HG03469 (cell line): ENCODE measurements at regions not wholly inside any gene's neighbourhood (a gene's known extent, or its start where the extent isn't known, plus 50 kb on each side); places are given as distances from the start of the nearest gene placed in this dataset.

Source experiments
- ATAC-seq: cut with Tn5 transposase; IDR thresholded peaks from one replicate; pipeline ENCODE4 v1.9.1; 2021; ENCODE audit warnings: mild to moderate bottlenecking, moderate library complexity, moderate number of reproducible peaks; ENCODE audit not compliant: unreplicated experiment

DNA sequence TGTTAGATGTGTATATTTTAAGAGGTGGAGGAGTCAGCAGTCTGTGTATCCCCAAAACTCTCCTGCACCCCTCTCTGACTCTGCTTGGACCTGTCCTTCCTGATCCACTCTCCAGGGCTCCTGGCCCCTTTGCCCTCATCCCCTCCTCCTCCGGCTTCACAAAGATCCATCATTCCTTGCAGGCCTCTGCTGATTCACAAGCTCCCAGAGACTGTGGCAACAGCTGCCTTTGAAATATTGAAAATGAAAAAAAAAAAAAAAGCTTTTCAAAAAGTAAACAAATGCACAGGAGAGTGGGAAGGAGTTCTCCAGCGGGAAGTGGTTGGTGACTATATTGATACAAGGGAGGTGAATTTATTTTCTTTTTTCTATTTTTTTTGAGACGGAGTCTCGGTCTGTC lies 330.2 kb upstream of the SULF2 start:
- no peak for ATAC-seq

DNA sequence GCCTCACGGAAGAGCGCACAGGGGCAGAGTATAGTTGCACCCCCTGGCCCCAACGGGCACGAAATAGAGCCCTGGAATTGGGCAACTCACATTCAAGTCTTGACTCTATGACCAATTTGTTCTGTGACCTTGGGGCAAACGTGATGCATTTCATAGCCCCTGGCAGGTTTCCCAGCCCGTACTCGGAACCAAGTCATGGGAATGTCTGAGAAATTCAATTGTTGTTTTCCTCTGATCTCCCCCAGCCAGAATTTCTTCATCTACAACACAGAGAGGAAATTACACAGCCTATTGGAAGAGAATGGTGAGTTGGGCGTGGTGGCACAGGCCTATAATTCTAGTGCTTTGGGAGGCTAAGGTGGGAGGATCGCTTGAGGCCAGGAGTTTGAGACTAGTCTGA lies 322.3 kb upstream of the SULF2 start:
- no peak for ATAC-seq

DNA sequence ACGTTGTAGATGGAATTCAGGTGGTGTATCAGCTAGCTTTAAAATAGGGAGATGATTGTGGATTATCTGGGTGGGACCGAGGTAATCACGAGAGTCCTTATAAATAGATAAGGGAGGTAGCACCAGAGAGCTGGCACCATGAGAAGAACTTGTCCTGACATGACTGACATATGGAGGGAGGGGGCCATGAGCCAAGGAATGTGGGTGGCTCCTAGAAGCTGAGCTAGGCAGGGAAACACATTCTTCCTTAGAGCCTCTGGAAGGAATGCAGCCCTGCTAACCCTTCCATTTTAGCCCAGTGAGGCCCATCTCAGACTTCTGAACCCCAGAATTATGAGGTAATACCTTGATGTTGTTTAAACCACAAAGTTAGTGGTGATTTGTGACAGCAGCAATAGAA lies 321.1 kb upstream of the SULF2 start:
- ATAC-seq, result no peak

DNA sequence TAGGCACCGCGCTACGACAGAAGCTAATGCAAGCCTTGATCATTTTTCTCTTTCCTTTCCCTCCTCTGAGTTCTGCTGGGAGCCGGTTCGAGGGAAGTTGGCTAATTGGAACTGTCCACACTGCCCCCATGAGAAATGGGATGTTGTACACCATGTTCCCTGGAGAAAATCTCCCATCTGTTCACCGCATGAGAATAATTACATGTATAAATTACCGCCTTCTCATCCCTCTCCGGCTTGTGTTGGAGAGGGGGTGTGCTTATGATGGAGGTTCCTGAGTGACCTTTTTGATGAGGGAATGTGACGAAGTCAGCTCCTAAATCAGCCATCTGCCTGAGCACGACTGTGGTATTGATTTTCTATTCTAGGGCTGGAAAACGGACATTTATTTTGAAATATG lies 320.2 kb upstream of the SULF2 start:
- ATAC-seq, result no peak

DNA sequence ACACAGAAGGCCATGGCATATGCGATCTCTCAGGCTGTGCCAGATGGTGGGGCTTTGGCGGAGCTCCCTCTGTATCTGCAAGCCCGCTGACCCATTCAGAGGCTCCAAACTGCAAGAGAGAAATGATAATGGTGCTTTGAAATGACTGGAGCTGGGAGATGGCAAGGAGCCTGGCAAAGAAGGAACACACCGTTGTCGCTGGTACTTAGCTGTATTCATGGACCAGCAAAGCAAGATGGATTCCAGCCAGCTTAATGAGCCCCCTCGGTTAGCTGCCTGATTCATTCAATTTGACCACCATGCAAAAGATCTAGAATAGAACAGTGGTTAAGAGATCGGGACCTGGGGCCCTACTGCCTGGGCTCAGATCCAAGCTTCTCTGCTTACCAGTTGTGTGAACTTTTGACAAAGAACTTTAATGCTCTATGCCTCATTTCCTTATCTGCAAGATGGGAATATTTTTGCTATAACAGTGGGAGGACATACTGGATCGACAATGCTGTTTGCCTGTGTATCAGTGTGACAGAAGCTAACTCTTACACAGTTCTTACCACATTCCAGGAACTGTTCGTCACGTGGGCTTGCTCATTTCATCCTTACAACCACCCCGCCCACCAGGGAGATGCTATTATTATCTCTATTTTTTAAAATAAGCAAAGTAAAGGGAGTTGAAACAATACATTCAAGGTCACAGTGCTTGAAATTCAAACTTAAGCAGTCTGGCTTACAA lies 317.8 kb upstream of the SULF2 start:
- no peak for ATAC-seq

DNA sequence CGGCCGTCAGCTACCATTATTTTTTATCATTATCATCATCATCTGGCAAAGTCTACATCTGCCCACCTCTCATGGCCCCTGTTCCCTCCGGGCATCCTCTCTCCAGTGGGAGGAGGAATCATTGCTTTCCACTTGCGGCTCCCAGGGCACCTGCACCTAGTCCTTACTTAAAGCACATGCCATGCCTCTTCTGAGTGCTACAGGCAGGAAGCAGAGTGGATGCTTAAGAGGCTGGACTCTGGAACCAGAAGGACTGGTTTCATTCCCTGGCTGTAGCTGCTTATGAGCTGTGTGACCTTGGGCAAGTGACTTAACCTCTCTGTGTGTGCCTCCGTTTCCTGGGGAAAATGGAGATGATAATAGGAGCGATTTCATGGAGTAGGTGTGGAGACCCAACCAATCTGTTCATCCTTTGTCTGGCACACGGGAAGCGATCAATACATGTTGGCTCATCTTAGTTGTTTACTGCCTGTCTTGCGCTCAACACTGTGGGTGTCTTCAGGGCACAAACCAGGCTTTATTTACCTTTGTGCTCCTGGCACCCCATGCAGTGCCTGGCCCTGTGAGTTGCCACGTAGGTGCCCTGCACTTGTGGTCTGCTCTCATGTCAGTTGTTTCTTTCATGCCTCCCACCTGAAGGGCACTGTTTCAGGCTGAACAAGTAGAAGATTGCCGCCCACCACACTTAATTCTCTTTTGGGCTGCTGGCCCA lies 317.0 kb upstream of the SULF2 start:
- ATAC-seq, result no peak

DNA sequence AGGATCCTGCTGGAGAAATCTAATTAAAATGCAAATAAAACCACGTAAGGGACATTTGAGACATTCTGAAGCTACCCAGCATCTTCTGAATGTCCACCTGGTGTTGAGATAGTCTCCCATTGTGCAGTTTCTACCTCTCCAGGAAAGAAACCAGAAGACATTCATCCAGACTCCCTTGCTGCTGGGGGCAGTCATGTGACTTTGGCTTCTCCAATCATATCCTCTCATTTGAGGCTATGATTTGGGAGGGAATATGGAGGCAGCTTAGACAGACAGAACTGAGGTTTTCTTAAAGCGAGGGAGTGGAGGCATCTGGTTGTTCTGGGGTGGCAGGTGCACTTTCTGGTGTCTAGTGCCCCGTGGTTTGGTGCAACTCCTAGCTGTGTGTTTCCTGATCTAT lies 315.2 kb upstream of the SULF2 start:
- no peak for ATAC-seq

DNA sequence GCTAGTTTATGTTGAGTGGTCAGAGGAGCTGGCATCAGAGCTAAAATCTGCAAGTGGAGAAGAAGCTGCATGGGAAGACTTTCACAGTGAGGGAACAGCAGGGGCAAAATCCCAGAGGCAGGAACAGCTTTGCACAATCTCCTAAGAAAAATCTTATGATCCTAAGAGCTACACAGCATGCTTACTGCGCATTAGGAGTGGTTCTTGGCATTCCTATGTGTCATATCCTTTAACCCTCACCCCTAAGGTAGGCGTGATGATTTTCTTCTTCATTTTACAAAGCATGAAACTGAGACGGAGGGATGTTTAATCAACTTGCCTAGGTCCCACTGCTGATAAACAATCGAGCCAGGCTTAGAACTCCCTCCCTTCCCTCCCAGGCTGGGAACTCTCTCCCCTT lies 313.6 kb upstream of the SULF2 start:
- no peak for ATAC-seq

DNA sequence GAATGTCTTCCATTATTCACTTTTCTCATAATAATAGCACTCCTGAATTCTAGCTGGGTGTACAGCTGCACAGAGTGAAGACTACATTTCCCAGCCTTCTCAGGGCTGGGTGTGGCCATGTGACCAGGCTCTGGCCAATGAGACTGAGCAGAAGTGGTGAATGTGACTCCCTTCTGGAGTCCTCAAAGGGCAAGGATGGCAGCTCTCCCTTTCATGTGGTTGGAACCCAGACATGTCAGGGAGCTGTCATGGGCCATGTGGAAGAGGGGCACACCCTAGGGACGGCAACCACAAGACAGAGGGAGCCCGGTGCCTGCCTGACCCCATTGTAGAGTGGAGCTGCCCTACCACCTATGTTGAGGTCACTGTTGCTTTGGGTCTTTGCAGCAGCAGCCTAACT lies 312.8 kb upstream of the SULF2 start:
- no peak for ATAC-seq

DNA sequence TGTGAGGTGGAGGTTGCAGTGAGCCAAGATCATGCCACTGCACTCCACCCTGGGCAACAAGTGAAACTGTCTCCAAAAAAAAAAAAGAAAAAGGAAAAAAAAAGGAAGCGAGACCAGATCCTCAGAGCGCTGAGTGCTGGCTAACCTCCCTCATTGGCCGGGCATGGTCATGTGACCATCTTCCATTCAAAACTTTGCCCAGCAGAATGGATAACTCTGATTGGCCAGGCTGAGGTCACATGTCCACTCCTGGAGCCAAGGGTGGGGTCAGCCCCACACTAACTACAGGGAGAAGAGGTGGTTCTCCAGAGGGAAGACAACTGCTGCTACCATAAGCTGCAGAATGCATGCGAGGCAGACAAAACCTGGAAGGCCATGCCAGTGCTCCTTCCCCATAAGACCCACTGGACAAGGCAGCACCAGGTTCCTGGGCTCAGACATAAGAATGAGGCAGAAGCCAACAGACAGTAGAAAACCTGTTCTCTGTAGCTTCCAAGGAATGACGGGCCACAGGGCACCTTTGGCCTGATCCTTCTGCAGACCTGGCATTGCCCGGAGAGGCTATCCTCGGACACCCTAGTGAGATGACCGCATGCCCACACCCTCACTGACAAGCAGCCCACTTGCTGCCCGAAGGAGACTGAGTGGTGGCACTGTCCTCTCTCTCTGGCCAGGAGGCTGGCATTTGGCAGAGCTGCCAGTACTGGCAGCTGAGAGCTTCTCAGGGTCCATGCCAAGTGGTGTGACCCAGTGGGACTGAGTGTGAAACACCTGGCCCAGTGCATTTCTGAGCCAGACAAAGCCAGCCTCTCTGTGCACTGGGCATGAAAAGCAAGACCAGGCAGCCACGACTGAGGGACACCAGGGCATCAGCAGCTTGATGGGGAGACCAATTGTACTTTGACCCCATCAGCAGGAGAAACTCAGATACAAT lies 311.9 kb upstream of the SULF2 start:
- ATAC-seq, result no peak

DNA sequence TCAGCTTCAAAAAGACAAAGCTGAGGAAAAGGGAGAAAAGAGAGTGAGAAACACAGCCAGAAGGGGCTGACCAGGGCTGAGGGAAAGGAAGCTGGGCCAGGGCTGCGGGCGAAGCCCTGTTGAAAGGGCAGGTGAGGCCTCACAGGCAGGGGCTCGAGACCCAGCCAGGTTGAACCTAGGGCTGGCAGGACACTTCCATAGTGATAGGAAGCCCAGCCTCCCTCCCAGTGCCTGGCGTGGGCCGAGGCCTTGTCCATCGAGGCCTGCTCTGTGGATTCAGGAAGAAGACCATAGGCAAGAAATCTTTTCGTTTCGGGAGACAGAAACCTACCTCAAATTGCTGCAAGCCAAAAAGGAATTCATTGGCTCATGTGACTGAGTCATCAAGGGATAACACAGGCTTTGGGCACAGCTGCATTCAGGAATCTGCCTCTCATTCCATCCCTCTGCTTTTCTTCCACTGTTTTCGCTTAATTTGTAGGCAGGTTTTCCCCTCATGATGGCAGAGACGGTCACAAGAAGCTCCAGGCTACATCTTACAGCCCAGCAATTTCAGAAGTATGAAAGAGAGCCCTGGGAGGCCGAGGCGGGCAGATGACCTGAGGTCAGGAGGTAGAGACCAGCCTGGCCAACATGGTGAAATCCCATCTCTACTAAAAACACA lies 311.1 kb upstream of the SULF2 start:
- ATAC-seq, result no peak

DNA sequence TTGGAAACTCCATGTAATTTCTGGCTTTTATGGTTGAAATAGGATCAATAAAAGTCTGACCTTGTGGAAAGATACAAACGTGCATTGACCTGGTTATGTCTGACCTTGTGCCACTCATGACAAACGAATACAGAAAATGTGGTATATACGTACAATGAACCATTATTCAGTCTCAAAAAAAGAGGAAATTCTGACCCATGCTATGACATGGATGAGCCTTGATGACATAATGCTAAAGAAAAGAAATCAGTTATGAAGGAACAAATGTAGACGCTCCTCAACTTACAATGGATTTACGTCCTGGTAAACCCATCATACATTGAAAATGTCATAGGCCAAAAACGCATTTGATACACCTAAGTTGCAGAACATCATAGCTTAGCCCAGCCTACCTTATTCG lies 309.7 kb upstream of the SULF2 start:
- ATAC-seq, result no peak

DNA sequence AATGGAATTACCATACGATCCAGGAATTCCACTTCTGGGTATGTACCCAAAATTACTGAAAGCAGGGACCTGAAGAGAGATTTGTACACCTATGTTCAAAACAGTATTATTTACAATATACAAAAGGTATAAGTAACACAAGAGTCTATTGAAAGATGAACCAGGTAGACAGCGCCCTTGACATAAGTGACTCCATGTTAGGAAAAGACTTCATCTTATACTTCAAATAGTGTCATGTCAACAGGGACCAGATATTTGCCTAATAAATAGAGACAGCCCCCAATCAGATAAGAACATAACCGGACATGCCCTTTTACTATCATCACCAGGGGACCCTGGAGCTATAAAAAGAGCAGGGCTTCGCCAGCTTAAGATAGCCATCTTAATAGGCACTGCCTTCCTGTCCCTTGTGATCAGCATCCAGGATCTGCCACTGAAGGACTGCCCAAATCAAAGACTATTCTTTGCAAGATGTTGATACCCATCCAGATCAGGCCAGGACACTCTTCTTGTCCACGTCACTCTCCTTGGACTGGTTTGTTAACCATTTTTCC lies 309.0 kb upstream of the SULF2 start:
- no peak for ATAC-seq

DNA sequence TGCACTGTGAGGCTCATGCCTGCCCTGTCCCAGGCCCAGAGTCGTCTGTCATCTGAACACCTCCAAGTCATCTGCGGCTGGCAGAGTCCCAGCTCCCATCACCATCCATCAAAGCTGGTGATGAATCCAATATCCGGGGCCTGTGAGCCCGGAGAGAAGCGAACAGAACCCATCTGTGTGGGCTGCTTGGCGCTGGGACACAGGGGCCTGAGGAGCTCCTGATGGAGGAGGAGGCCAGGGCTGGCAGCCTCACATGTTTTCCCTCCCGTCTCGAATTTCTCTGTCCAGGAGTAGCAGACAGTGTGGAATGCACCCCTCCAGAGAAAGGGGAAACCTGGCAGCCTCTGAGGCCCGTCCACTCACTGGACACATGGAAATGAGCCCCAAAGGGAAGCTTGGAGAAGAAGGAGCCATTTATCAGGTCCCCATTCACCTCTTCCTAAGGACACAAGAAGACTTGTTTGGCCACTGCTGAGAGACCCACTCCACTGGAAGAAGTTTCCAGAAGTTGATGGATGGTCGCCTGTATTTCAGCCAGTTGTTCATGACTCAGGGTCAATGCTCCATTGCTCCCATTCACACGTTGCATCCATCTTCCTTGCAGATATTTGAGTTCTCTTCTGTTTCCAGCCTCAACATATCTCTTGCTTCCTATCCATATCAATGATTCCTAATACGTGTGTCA lies 307.5 kb upstream of the SULF2 start:
- no peak for ATAC-seq

DNA sequence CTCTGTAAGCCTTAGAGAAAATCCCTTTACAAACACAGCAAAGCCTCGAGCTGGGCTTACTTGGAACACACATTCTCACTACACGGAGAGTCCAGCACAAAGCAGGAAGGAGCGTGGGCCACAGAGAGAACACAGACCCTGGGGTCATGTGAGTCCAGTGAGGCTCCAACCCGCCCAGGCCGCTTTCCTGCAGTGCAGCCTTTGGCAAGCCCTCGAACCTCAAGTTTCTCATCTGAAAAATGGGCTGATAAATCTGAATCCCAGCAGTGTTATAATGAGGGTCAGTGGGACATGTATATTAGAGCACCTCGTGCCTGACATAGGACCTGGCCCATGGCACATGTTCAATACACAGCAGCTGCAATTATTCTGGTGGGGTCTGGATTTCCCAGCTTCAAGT lies 305.5 kb upstream of the SULF2 start:
- no peak for ATAC-seq

DNA sequence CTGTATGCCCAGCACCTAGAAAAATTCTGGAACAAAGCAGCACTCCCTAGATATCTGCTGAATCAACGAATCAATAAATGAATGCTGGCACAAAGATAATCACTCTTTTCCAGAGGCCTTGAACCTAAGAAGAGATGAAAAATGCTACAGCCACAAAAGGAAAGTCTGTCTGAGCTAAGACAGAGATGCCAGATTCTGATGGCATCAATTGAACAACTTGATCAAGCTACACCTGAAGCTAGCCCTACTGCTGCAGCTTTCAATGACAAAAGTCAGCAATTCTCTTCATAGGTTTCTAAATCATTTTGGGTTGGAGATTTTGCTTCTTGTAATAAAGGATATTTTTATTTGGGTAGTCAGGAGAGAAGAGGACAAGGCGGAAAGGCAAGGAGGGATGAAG lies 305.0 kb upstream of the SULF2 start:
- ATAC-seq, result no peak

DNA sequence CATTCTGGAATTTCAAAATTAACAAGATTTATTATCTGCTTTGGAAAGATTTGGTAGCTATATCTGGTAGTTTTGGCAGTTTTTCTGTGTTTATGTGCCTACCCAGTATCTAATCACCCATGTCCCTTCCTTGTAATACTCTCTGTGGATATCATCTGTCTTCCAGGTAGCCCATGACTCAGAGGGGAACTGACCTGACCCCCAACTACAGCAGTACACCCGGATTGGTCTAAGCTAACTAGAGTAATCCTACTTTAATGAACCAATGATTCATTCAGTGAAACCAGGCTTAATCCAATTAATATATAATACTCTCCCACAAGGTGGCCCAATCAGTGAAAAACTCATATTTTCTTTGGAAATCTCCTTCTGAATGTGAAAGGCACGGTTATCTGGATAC lies 295.3 kb upstream of the SULF2 start:
- no peak for ATAC-seq

DNA sequence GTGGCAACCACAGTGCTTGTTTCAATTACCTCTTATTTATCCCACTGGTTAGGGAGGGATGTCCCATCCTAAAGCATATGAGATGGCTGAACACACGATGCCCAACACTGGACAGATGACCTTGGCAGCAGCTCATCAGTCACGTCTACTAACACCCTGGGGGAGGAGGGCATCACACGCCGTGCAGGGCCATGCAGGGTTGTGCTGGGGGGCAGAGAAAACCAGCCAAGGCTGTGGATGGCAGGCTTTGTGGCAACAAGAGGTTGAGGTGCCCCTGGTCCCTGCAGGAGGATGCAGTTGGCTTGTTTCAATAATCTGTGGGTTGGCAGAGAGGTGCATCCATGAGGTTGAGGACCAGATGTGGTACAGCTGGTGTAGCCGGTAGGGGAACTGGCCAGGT lies 293.7 kb upstream of the SULF2 start:
- ATAC-seq, result no peak

DNA sequence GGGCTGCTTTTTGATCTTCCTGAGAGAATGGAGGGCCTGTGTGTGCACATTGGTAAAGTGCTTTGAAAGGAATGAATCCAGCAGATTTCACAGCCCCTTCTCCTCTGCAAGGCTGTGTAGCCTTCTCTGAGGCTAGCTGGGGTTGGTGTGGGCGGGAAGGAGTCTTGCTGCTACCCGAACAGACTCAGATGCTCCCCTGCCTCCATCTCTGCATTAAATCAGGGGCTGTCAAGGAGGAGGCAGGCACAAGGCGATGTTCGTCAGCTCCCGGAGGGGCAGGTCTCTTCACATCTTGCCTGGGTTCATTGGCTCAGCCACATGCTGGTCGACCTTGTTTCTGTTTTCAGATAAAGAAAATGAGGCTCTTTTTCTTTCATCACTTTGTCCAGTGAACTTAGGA lies 291.5 kb upstream of the SULF2 start:
- ATAC-seq, result no peak

DNA sequence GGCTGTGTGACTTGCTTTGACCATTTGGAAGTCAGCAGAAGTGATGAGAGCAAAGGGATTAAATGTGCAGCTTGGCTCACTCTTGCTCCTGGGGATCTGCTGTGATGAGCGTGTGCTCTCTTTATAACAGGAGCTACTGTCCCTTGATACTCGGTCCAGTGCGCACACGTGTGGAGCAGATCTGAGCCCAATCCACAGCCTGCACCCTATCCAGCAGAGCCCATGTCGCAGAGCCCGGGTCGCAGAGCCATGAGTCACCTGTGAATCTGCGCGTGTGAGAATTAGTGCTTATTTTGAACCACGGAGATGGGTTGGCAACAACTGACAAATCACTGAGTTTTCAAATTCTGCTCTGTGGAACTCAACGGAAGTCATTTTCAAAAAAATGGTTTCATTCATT lies 291.0 kb upstream of the SULF2 start:
- no peak for ATAC-seq
